HG02571 (cell line): ENCODE measurements at regions not wholly inside any gene's neighbourhood (a gene's known extent, or its start where the extent isn't known, plus 50 kb on each side); places are given as distances from the start of the nearest gene placed in this dataset.
A peak's percentile ranks its signal among the peaks of the same experiment; 100 is the strongest.
"Not testable (repeated sequence)": the region's sequence is repeated elsewhere in the genome, so short reads cannot be mapped to it uniquely, and the experiment has no call there.

Experiments
- ATAC-seq: cut with Tn5 transposase; IDR thresholded peaks from one replicate; pipeline ENCODE4 v1.9.1; 2021; ENCODE audit warnings: mild to moderate bottlenecking, moderate library complexity; ENCODE audit not compliant: unreplicated experiment

- ATAC-seq, result no peak
Measured at GRCh38 chr4:18636001-18636585, 614.5 kb upstream of the LCORL start.

GRCh38 chr4:18635531-18635930 is 614.0 kb upstream of the LCORL start:
- no peak for ATAC-seq

- ATAC-seq, result no peak
Measured at GRCh38 chr4:18631586-18631985, 610.0 kb upstream of the LCORL start.

GRCh38 chr4:18630218-18631110 is 608.9 kb upstream of the LCORL start:
- no peak for ATAC-seq

- ATAC-seq, result no peak
Measured at GRCh38 chr4:18627447-18628005, 606.0 kb upstream of the LCORL start.

- no peak for ATAC-seq
Measured at GRCh38 chr4:18626996-18627395, 605.4 kb upstream of the LCORL start.

GRCh38 chr4:18626366-18626765 is 604.8 kb upstream of the LCORL start:
- no peak for ATAC-seq

- ATAC-seq, result no peak
Measured at GRCh38 chr4:18621186-18621585, 599.6 kb upstream of the LCORL start.

- ATAC-seq, result no peak
Measured at GRCh38 chr4:18616720-18617119, 595.2 kb upstream of the LCORL start.

GRCh38 chr4:18611026-18611425 is 589.5 kb upstream of the LCORL start:
- no peak for ATAC-seq

GRCh38 chr4:18608908-18609533 is 587.5 kb upstream of the LCORL start:
- ATAC-seq, result no peak

GRCh38 chr4:18602610-18603009 is 581.1 kb upstream of the LCORL start:
- not testable (repeated sequence) for ATAC-seq

GRCh38 chr4:18593297-18594002 is 571.9 kb upstream of the LCORL start:
- ATAC-seq, result peak; percentile 51

- no peak for ATAC-seq
Measured at GRCh38 chr4:18582841-18583240, 561.3 kb upstream of the LCORL start.

- ATAC-seq, result no peak
Measured at GRCh38 chr4:18578307-18578706, 556.8 kb upstream of the LCORL start.

GRCh38 chr4:18572481-18572880 is 550.9 kb upstream of the LCORL start:
- no peak for ATAC-seq

GRCh38 chr4:18571301-18571761 is 549.8 kb upstream of the LCORL start:
- no peak for ATAC-seq

- no peak for ATAC-seq
Measured at GRCh38 chr4:18570370-18570769, 548.8 kb upstream of the LCORL start.

- ATAC-seq, result no peak
Measured at GRCh38 chr4:18568600-18568999, 547.0 kb upstream of the LCORL start.

- no peak for ATAC-seq
Measured at GRCh38 chr4:18566970-18567799, 545.6 kb upstream of the LCORL start.
